Karpas-422 (cell line): ENCODE measurements at regions not wholly inside any gene's neighbourhood (a gene's known extent, or its start where the extent isn't known, plus 50 kb on each side); places are given as distances from the start of the nearest gene placed in this dataset.

ENCODE experiments used
- DNase-seq: peaks from one replicate; pipeline ENCODE4 v3.0.0-alpha.2; 2015
- H2AFZ ChIP-seq: fragments of 200-600 bp; sonication (generic); 2 replicates; pipeline ENCODE4 v1.6.1; 2014; ENCODE audit warnings: antibody characterized with exemption, low read length, mixed read lengths
- H3K27ac ChIP-seq: fragments of 200-600 bp; sonication (generic); 2 replicates; pipeline ENCODE4 v1.5.1; 2014; ENCODE audit warnings: mild to moderate bottlenecking, low read length, moderate library complexity
- H3K27me3 ChIP-seq: fragments of 200-600 bp; sonication (generic); 2 replicates; pipeline ENCODE4 v1.6.1; 2014; ENCODE audit warnings: low read length, mixed read lengths
- H3K36me3 ChIP-seq: fragments of 200-600 bp; sonication (generic); 2 replicates; pipeline ENCODE4 v1.6.1; 2014; ENCODE audit warnings: low read length, mixed read lengths; ENCODE audit not compliant: insufficient read depth
- H3K4me1 ChIP-seq: fragments of 200-600 bp; sonication (generic); 2 replicates; pipeline ENCODE4 v1.6.1; 2014; ENCODE audit warnings: mild to moderate bottlenecking, low read length, mixed read lengths
- H3K4me2 ChIP-seq: fragments of 200-600 bp; sonication (generic); 2 replicates; pipeline ENCODE4 v1.6.1; 2014; ENCODE audit warnings: low read length, low read depth, mild to moderate bottlenecking; ENCODE audit not compliant: poor library complexity, severe bottlenecking
- H3K4me3 ChIP-seq: fragments of 200-600 bp; sonication (generic); 2 replicates; pipeline ENCODE4 v1.5.1; 2014; ENCODE audit warnings: mild to moderate bottlenecking, antibody characterized with exemption, low read length, mixed read lengths
- H3K79me2 ChIP-seq: fragments of 200-600 bp; sonication (generic); 2 replicates; pipeline ENCODE4 v1.6.1; 2014; ENCODE audit warnings: mild to moderate bottlenecking, low read length, mixed read lengths
- H3K9ac ChIP-seq: fragments of 200-600 bp; sonication (generic); 2 replicates; pipeline ENCODE4 v1.6.0; 2014; ENCODE audit warnings: low read length
- H3K9me2 ChIP-seq: fragments of 200-600 bp; sonication (generic), shearing (Covaris generic); replicated peaks from 2 replicates; pipeline ENCODE4 v1.6.0; 2014; ENCODE audit warnings: mild to moderate bottlenecking, low read length, moderate library complexity; ENCODE audit not compliant: insufficient read depth
- H3K9me3 ChIP-seq: fragments of 300-700, 200-600 bp; sonication (generic); 2 replicates; pipeline ENCODE4 v1.6.1; 2014; ENCODE audit warnings: low read length, mixed read lengths
- H4K20me1 ChIP-seq: fragments of 200-600 bp; sonication (generic); 2 replicates; pipeline ENCODE4 v1.6.1; 2014; ENCODE audit warnings: mild to moderate bottlenecking, antibody characterized with exemption, low read length, low read depth; ENCODE audit not compliant: insufficient read depth

DNA sequence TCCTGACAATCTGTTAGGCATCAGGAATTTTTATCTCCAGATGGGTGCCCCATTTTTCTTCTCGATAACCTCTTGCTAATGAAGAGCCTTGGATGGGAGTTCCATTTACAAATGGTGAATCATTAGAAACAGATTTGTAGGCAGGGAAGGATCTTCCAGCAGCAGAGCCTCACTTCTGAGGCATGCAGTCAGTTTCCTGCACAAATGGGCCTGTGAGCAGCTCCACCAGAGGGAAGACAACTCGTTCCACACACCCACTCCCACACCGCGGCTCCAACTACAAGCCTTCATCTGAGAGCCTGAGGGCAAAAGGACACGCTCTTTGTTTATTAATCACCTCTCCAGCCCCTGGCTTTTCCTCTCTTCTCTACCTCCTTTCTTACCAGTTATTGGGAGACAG, 108.5 kb downstream of the CTAGE1 start:
- Histone ChIP-seq H2AFZ (no peak overlapping the region), H3K4me2 (no peak overlapping the region)

DNA sequence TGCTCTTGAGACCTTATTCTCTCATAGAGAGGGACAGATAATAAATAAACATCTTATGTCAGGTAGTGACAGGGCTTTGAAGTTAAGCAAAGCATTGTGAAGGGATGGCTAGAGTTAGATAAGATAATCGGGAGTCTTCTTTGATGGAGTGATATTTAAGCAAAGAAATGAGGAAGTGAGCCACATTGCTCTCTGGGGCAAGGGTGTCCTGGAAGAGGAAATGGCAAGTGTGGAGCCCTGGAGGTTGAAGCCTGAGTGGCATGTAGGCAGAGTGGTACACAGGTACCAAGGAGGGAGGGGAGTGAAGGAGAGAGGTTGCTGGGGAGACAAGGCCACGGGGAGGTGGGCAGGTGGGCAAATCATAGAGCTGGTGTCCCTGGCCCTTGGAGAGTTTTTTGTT, 110.2 kb downstream of the CTAGE1 start:
- H4K20me1 ChIP-seq, result no peaks in the 10 kb centered on the region
- H3K79me2 ChIP-seq, result no peaks in the 10 kb centered on the region
- H3K27me3 ChIP-seq, result no peaks in the 10 kb centered on the region
- peak; percentile 57 for DNase-seq
- H3K4me1 ChIP-seq, result no peaks in the 10 kb centered on the region
- no peak overlapping the region for H3K4me2 ChIP-seq
- H3K9me3 ChIP-seq, result no peaks in the 10 kb centered on the region
- H3K4me3 ChIP-seq, result no peak overlapping the region
- H3K9ac ChIP-seq, result no peak overlapping the region
- H3K9me2 ChIP-seq, result no peaks in the 10 kb centered on the region
- no peaks in the 10 kb centered on the region for H3K36me3 ChIP-seq
- no peak overlapping the region for H2AFZ ChIP-seq
- H3K27ac ChIP-seq, result no peak overlapping the region

More for the DNA sequence above, 108.5 kb downstream of the CTAGE1 start:
- no peak overlapping the region for H3K9ac ChIP-seq
- no peaks in the 10 kb centered on the region for H3K36me3 ChIP-seq
- DNase-seq, result no peak
- no peaks in the 10 kb centered on the region for H3K4me1 ChIP-seq
- H3K4me3 ChIP-seq, result no peak overlapping the region
- no peaks in the 10 kb centered on the region for H3K9me3 ChIP-seq
- no peak overlapping the region for H3K27ac ChIP-seq
- no peaks in the 10 kb centered on the region for H4K20me1 ChIP-seq
- no peaks in the 10 kb centered on the region for H3K9me2 ChIP-seq
- no peaks in the 10 kb centered on the region for H3K27me3 ChIP-seq
- no peaks in the 10 kb centered on the region for H3K79me2 ChIP-seq

DNA sequence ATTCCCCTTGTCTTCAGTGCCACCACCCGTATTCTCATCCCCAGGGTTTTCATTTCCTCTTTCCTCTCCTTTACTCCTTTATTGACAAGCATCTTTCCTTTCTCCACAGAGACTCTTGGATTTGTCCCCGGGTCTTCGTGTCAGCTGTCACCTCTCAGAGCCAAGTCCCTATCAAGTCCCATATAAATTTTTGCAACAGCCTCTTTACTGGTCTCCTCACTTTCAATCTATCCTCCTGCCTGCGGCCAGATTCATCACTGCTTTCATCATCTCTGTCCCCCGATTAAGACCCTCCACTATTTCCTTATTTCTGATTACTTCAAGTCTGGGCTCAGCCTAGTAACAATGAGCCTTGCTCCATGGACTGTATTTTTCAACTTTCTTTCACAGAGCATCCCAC, 113.8 kb downstream of the CTAGE1 start:
- Histone ChIP-seq H3K79me2 (no peaks in the 10 kb centered on the region), H4K20me1 (no peaks in the 10 kb centered on the region), H2AFZ (no peak overlapping the region), H3K4me1 (no peaks in the 10 kb centered on the region), H3K36me3 (no peaks in the 10 kb centered on the region), H3K4me2 (no peak overlapping the region), H3K9ac (no peak overlapping the region), H3K27ac (no peak overlapping the region), H3K27me3 (no peaks in the 10 kb centered on the region), H3K9me2 (no peaks in the 10 kb centered on the region), H3K4me3 (no peak overlapping the region), H3K9me3 (no peaks in the 10 kb centered on the region)
- no peak for DNase-seq

DNA sequence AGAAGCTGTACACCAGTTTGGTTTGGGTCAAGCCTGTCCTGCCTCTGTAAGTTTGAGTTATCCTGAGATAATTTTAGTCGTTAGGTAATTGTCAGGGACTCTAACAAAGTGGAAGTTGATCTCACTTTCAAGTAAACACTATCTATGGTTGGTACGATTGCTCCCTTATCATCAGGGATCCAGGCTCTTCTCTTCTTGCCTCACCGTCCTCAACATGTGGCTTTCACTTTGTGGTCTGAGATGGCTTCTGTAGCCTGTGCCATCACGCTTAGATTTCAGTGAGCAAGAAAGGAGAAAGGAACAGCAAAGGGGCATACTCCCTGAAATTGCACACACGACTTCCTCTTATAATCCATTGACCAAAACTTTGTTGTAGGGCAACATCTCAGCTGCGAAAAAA, 115.6 kb downstream of the CTAGE1 start:
- H4K20me1 ChIP-seq, result no peaks in the 10 kb centered on the region
- H3K9ac ChIP-seq, result no peak overlapping the region
- no peak overlapping the region for H3K4me3 ChIP-seq
- no peaks in the 10 kb centered on the region for H3K9me3 ChIP-seq
- no peaks in the 10 kb centered on the region for H3K27me3 ChIP-seq
- DNase-seq, result no peak
- H3K79me2 ChIP-seq, result no peaks in the 10 kb centered on the region
- no peak overlapping the region for H3K4me2 ChIP-seq
- H3K9me2 ChIP-seq, result no peaks in the 10 kb centered on the region
- no peaks in the 10 kb centered on the region for H3K36me3 ChIP-seq
- H3K4me1 ChIP-seq, result no peaks in the 10 kb centered on the region
- H2AFZ ChIP-seq, result no peak overlapping the region
- H3K27ac ChIP-seq, result no peak overlapping the region

DNA sequence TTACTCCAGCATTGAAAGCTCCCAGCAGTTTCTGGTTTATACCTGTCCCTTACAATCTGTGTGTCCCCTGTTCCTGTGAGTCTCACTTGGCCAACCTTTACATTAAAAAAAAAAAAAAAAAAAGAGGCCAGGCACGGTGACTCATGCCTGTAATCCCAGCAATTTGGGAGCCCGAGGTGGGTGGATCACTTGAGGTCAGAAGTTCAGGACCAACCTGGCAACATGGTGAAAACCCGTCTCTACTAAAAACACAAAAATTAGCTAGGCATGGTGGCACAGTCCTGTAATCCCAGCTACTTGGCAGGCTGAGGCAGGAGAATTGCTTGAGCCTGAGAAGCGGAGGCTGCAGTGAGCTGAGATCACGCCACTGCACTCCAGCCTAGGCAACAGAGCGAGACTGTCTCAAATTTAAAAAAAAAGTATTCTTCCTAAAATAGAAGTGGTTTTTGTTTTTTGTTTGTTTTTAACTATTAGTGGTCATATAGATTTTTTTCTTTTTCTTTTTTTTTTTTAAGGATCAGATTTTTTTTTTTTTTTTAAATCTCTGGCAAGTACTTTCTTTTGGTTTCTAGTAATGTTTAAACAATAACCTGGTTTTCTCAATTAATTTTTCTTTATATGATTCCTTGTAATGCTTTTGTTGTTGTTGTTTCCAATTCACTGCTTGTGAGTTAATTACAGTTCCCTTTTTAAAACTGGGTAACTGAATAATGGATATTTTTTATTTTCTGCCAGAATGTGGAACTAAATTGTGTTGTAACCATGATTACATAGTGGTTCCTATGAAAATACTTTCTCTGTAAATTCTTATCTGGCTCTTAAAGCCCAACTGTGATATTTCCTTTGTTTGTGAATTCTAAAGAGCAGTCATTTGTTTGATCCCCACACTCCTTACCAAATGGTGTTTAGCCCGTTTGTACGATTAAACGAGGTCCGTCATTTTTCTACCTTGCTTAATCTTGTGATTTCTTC, 116.8 kb downstream of the CTAGE1 start:
- Histone ChIP-seq H3K27ac (no peak overlapping the region), H4K20me1 (no peaks in the 10 kb centered on the region), H3K9me3 (no peaks in the 10 kb centered on the region), H2AFZ (no peak overlapping the region), H3K4me3 (no peak overlapping the region), H3K79me2 (no peaks in the 10 kb centered on the region), H3K36me3 (no peaks in the 10 kb centered on the region), H3K27me3 (no peaks in the 10 kb centered on the region), H3K9me2 (no peaks in the 10 kb centered on the region), H3K4me1 (no peaks in the 10 kb centered on the region), H3K9ac (no peak overlapping the region), H3K4me2 (no peak overlapping the region)
- no peak for DNase-seq

DNA sequence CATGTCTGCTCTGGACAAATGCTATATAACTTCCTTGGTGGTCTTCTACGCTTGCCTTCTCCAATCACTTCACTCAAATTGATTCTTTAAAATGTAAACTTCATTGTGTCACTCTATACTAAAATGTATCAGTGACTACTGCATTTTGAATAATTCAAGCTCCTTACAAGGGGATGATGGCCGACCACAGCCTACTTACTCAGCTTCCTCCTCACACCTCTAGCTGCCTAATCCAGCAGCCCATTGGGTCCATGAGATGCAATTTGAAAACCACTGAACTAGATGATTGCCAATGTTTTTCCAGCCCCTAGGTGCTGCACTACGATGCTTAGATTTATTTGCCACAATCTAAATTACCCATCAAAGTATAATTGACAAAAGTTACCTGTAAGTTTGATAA, 120.7 kb downstream of the CTAGE1 start:
- H4K20me1 ChIP-seq, result no peaks in the 10 kb centered on the region
- H3K4me2 ChIP-seq, result no peak overlapping the region
- H3K9ac ChIP-seq, result no peak overlapping the region
- no peak for DNase-seq
- H3K9me3 ChIP-seq, result no peaks in the 10 kb centered on the region
- H3K9me2 ChIP-seq, result no peaks in the 10 kb centered on the region
- H3K4me3 ChIP-seq, result no peak overlapping the region
- H3K79me2 ChIP-seq, result no peaks in the 10 kb centered on the region
- H3K27me3 ChIP-seq, result no peaks in the 10 kb centered on the region
- H3K27ac ChIP-seq, result no peak overlapping the region
- no peaks in the 10 kb centered on the region for H3K36me3 ChIP-seq
- H3K4me1 ChIP-seq, result no peaks in the 10 kb centered on the region
- no peak overlapping the region for H2AFZ ChIP-seq

DNA sequence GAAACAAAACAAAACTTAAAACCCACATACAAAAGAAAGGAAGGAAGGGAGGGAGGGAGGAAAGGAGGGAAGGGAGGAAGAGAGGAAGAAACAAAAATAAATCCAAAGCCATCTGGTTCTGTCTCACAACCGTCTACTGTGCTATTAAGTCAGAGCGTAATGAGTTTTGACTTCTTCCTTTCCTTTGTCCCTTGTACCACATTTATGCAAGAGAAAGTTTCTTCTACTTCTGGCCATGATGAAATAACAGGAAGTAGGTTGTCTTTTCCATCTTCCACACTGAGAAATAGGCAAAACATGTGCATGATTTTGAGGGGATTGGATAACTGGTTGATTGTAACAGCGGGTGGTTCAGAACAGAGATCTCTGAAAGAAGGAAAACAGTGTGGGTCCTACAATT, 121.4 kb downstream of the CTAGE1 start:
- H3K4me3 ChIP-seq, result no peak overlapping the region
- H3K4me1 ChIP-seq, result no peaks in the 10 kb centered on the region
- H3K27me3 ChIP-seq, result no peaks in the 10 kb centered on the region
- H2AFZ ChIP-seq, result no peak overlapping the region
- no peak overlapping the region for H3K4me2 ChIP-seq
- no peaks in the 10 kb centered on the region for H3K79me2 ChIP-seq
- no peak overlapping the region for H3K9ac ChIP-seq
- H4K20me1 ChIP-seq, result no peaks in the 10 kb centered on the region
- H3K9me2 ChIP-seq, result no peaks in the 10 kb centered on the region
- H3K36me3 ChIP-seq, result no peaks in the 10 kb centered on the region
- no peaks in the 10 kb centered on the region for H3K9me3 ChIP-seq
- DNase-seq, result no peak
- H3K27ac ChIP-seq, result no peak overlapping the region

DNA sequence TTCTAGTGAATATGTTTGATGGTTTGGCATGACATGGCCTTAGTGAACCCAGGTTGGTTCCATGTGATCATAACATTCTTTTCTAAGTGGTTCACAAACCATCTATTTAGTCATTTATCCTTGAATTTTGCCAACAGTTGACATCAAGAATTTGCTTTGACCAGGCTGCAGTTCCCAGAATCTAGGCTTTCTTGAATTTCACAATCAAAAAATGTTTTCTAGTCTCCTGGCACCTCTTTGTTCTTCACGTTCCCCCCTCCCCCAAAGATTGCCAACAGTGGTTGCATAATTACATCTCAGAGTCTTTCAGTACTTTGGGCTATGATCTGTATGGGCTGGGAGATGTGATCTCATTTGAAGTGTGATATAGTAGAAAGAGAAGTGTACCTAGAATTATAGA, 124.0 kb downstream of the GATA6 start:
- Histone ChIP-seq H3K9me2 (no peaks in the 10 kb centered on the region), H3K4me1 (no peaks in the 10 kb centered on the region), H3K27ac (no peak overlapping the region), H3K4me3 (no peak overlapping the region), H2AFZ (no peak overlapping the region), H4K20me1 (no peaks in the 10 kb centered on the region), H3K9me3 (no peaks in the 10 kb centered on the region), H3K36me3 (no peaks in the 10 kb centered on the region), H3K9ac (no peak overlapping the region), H3K27me3 (no peaks in the 10 kb centered on the region), H3K4me2 (no peak overlapping the region), H3K79me2 (no peaks in the 10 kb centered on the region)
- no peak for DNase-seq
